Naive thymus-derived CD8-positive, alpha-beta T cell (primary cell): ENCODE measurements at regions not wholly inside any gene's neighbourhood (a gene's known extent, or its start where the extent isn't known, plus 50 kb on each side); places are given as distances from the start of the nearest gene placed in this dataset.

Experiments
- ATAC-seq, 2 donors: fragments of 150-1000 bp; cut with Tn5 transposase in 1 of 2; sonication (Bioruptor Pico), chemical (Tn5 transposase) in 1 of 2; 1 replicate in 1 of 2; 2 replicates in 1 of 2; pipeline ENCODE4 v1.10.0; 2021; ENCODE audit warnings: mild to moderate bottlenecking in 2 of 2, moderate library complexity in 2 of 2
- POLR2A ChIA-PET: fragments of 350-600 bp; sonication (Branson Sonifier 250); formaldehyde crosslinking; loops from one replicate; lab custom pipeline; 2021; ENCODE audit warnings: antibody characterized with exemption; lab: Charles Lee
- DNase-seq, 10 donors: peaks; one replicate each; pipeline versions ENCODE4 v3.0.0 to v3.0.0-alpha.2; 2020 to 2022
- H3K27ac Mint-ChIP-seq, 10 donors: one replicate each; pipeline ENCODE4 v1.8.0; 2020 to 2022; ENCODE audit warnings: mild to moderate bottlenecking in 10 of 10, mixed read lengths in 10 of 10, moderate library complexity in 4 of 10, inconsistent platforms in 1 of 10
- H3K27me3 Mint-ChIP-seq, 5 donors: one replicate each; pipeline ENCODE4 v1.8.0; 2021 to 2022; ENCODE audit warnings: mixed read lengths in 5 of 5
- H3K36me3 Mint-ChIP-seq, 3 donors: one replicate each; pipeline ENCODE4 v1.8.0; 2020 to 2022; ENCODE audit warnings: mixed read lengths in 3 of 3, mild to moderate bottlenecking in 2 of 3, inconsistent platforms in 1 of 3
- H3K4me1 Mint-ChIP-seq, 4 donors: one replicate each; pipeline ENCODE4 v1.8.0; 2021 to 2022; ENCODE audit warnings: mixed read lengths in 4 of 4
- H3K4me3 Mint-ChIP-seq, 10 donors: one replicate each; pipeline ENCODE4 v1.8.0; 2020 to 2022; ENCODE audit warnings: mild to moderate bottlenecking in 10 of 10, mixed read lengths in 10 of 10, moderate library complexity in 6 of 10, inconsistent platforms in 1 of 10
- H3K9me3 Mint-ChIP-seq, 9 donors: one replicate each; pipeline ENCODE4 v1.8.0; 2020 to 2022; ENCODE audit warnings: mixed read lengths in 9 of 9, mild to moderate bottlenecking in 3 of 9, inconsistent platforms in 1 of 9, moderate library complexity in 1 of 9

GRCh38 chr4:123898946-123899666 lies 502.5 kb downstream of the SPRY1 start:
- DNase-seq = no peak
- POLR2A ChIA-PET = no interaction called here
- no peak overlapping the region for H3K27ac Mint-ChIP-seq
- H3K4me1 Mint-ChIP-seq = no peaks in the 10 kb centered on the region
- H3K36me3 Mint-ChIP-seq = no peaks in the 10 kb centered on the region
- ATAC-seq = no peak
- no peak overlapping the region for H3K4me3 Mint-ChIP-seq
- peaks cover 0 to 15% (median 2%) of the 10 kb centered on the region in 5 donors for H3K27me3 Mint-ChIP-seq
- peaks cover 0 to under 1% (median 0%) of the 10 kb centered on the region in 9 donors for H3K9me3 Mint-ChIP-seq

- POLR2A ChIA-PET = no interaction called here
- Mint-ChIP-seq H3K36me3 (no peaks in the 10 kb centered on the region), H3K9me3 (peaks cover 0 to 6% (median 0%) of the 10 kb centered on the region in 9 donors), H3K4me3 (no peak overlapping the region), H3K4me1 (no peaks in the 10 kb centered on the region), H3K27ac (no peak overlapping the region), H3K27me3 (peaks cover under 1 to 12% (median 3%) of the 10 kb centered on the region in 5 donors)
- no peak for DNase-seq
- ATAC-seq = no peak
These were observed 508.3 kb downstream of the SPRY1 start for GRCh38 chr4:123904882-123905281.

GRCh38 chr4:123913598-123913997 lies 517.0 kb downstream of the SPRY1 start:
- POLR2A ChIA-PET = no interaction called here
- Mint-ChIP-seq H3K27me3 (no peaks in the 10 kb centered on the region), H3K4me1 (no peaks in the 10 kb centered on the region), H3K36me3 (no peaks in the 10 kb centered on the region), H3K27ac (no peak overlapping the region), H3K4me3 (no peak overlapping the region), H3K9me3 (peaks cover 0 to 1% (median 0%) of the 10 kb centered on the region in 9 donors)
- no peak for DNase-seq
- no peak for ATAC-seq

- ATAC-seq (no peak), DNase-seq (no peak)
- Mint-ChIP-seq H3K36me3 (no peaks in the 10 kb centered on the region), H3K4me1 (no peaks in the 10 kb centered on the region), H3K27me3 (no peaks in the 10 kb centered on the region), H3K27ac (no peak overlapping the region), H3K9me3 (no peaks in the 10 kb centered on the region), H3K4me3 (no peak overlapping the region)
- POLR2A ChIA-PET = no interaction called here
These were observed 520.2 kb downstream of the SPRY1 start for GRCh38 chr4:123916821-123917220.

GRCh38 chr4:123919576-123920098 lies 523.0 kb downstream of the SPRY1 start:
- H3K4me1 Mint-ChIP-seq = no peaks in the 10 kb centered on the region

GRCh38 chr4:123921339-123921738 lies 524.7 kb downstream of the SPRY1 start:
- Mint-ChIP-seq H3K9me3 (no peaks in the 10 kb centered on the region), H3K4me3 (no peak overlapping the region), H3K36me3 (no peaks in the 10 kb centered on the region), H3K4me1 (no peaks in the 10 kb centered on the region), H3K27me3 (peaks cover 0 to 19% (median 3%) of the 10 kb centered on the region in 5 donors), H3K27ac (no peak overlapping the region)
- POLR2A ChIA-PET = no interaction called here
- no peak for DNase-seq
- no peak for ATAC-seq

More at GRCh38 chr4:123919576-123920098, 523.0 kb downstream of the SPRY1 start:
- POLR2A ChIA-PET = no interaction called here
- no peak for ATAC-seq
- DNase-seq = no peak
- H3K27me3 Mint-ChIP-seq = peaks cover 0 to 7% (median 0%) of the 10 kb centered on the region in 5 donors
- H3K9me3 Mint-ChIP-seq = no peaks in the 10 kb centered on the region
- no peak overlapping the region for H3K4me3 Mint-ChIP-seq
- no peaks in the 10 kb centered on the region for H3K36me3 Mint-ChIP-seq
- H3K27ac Mint-ChIP-seq = no peak overlapping the region

GRCh38 chr4:123922847-123923246 lies 526.3 kb downstream of the SPRY1 start:
- Mint-ChIP-seq H3K4me3 (no peak overlapping the region), H3K27ac (no peak overlapping the region), H3K9me3 (no peaks in the 10 kb centered on the region), H3K36me3 (no peaks in the 10 kb centered on the region), H3K27me3 (peaks cover 0 to 19% (median 3%) of the 10 kb centered on the region in 5 donors), H3K4me1 (no peaks in the 10 kb centered on the region)
- POLR2A ChIA-PET = no interaction called here
- ATAC-seq (no peak), DNase-seq (no peak)

- POLR2A ChIA-PET = no interaction called here
- DNase-seq (no peak), ATAC-seq (no peak)
- Mint-ChIP-seq H3K4me3 (no peak overlapping the region), H3K27me3 (peaks cover 0 to 19% (median 3%) of the 10 kb centered on the region in 5 donors), H3K27ac (no peak overlapping the region), H3K4me1 (no peaks in the 10 kb centered on the region), H3K9me3 (no peaks in the 10 kb centered on the region), H3K36me3 (no peaks in the 10 kb centered on the region)
These were observed 527.9 kb downstream of the SPRY1 start for GRCh38 chr4:123924536-123924935.

- Mint-ChIP-seq H3K4me3 (no peak overlapping the region), H3K36me3 (no peaks in the 10 kb centered on the region), H3K27ac (no peak overlapping the region), H3K4me1 (no peaks in the 10 kb centered on the region), H3K27me3 (peaks cover 0 to 13% (median 5%) of the 10 kb centered on the region in 5 donors), H3K9me3 (peaks cover 0 to 4% (median 0%) of the 10 kb centered on the region in 9 donors)
- DNase-seq (no peak), ATAC-seq (no peak)
- POLR2A ChIA-PET = interaction anchor here (0.7 kb wide), 1 partner anchor 1119 kb away, joined by 5 read pairs; no protein-coding TSS in a partner anchor
These were observed 533.0 kb downstream of the SPRY1 start for GRCh38 chr4:123929565-123929964.

- POLR2A ChIA-PET = no interaction called here
- no peak for ATAC-seq
- Mint-ChIP-seq H3K4me3 (no peak overlapping the region), H3K36me3 (no peaks in the 10 kb centered on the region), H3K4me1 (no peaks in the 10 kb centered on the region), H3K9me3 (peaks cover 0 to 4% (median 0%) of the 10 kb centered on the region in 9 donors), H3K27me3 (peaks cover 0 to 4% (median under 1%) of the 10 kb centered on the region in 5 donors), H3K27ac (no peak overlapping the region)
- DNase-seq = no peak
These were observed 534.4 kb downstream of the SPRY1 start for GRCh38 chr4:123930996-123931395.

GRCh38 chr4:123934096-123934495 lies 537.5 kb downstream of the SPRY1 start:
- no peak for ATAC-seq
- Mint-ChIP-seq H3K4me1 (no peaks in the 10 kb centered on the region), H3K27me3 (peaks cover 0 to 2% (median 0%) of the 10 kb centered on the region in 5 donors), H3K9me3 (peaks cover 0 to 4% (median 0%) of the 10 kb centered on the region in 9 donors), H3K27ac (no peak overlapping the region), H3K4me3 (no peak overlapping the region), H3K36me3 (no peaks in the 10 kb centered on the region)
- DNase-seq = no peak
- POLR2A ChIA-PET = no interaction called here

- H3K27me3 Mint-ChIP-seq = peaks cover 0 to 2% (median 0%) of the 10 kb centered on the region in 5 donors
- H3K4me1 Mint-ChIP-seq = no peaks in the 10 kb centered on the region
- POLR2A ChIA-PET = no interaction called here
- H3K9me3 Mint-ChIP-seq = peaks cover 0 to 2% (median 0%) of the 10 kb centered on the region in 9 donors
- no peak overlapping the region for H3K27ac Mint-ChIP-seq
- no peaks in the 10 kb centered on the region for H3K36me3 Mint-ChIP-seq
- H3K4me3 Mint-ChIP-seq = no peak overlapping the region
- ATAC-seq = no peak
- no peak for DNase-seq
These were observed 540.0 kb downstream of the SPRY1 start for GRCh38 chr4:123936621-123937043.

GRCh38 chr4:123937581-123937980 lies 541.0 kb downstream of the SPRY1 start:
- no peaks in the 10 kb centered on the region for H3K36me3 Mint-ChIP-seq
- peaks cover 0 to 2% (median 0%) of the 10 kb centered on the region in 5 donors for H3K27me3 Mint-ChIP-seq
- ATAC-seq (no peak), DNase-seq (no peak)
- POLR2A ChIA-PET = no interaction called here
- no peaks in the 10 kb centered on the region for H3K4me1 Mint-ChIP-seq
- peaks cover 0 to 2% (median 0%) of the 10 kb centered on the region in 9 donors for H3K9me3 Mint-ChIP-seq
- H3K27ac Mint-ChIP-seq = no peak overlapping the region
- no peak overlapping the region for H3K4me3 Mint-ChIP-seq
